Prostate gland (tissue), 2 donors: ENCODE measurements at regions not wholly inside any gene's neighbourhood (a gene's known extent, or its start where the extent isn't known, plus 50 kb on each side); places are given as distances from the start of the nearest gene placed in this dataset.

ENCODE experiments used
- POLR2A ChIP-seq: fragments of 450-650 bp; IDR thresholded peaks from one replicate; pipeline ENCODE4 v1.6.1; 2016; ENCODE audit warnings: antibody characterized with exemption, mild to moderate bottlenecking
- POLR2AphosphoS5 ChIP-seq: sonication (generic); formaldehyde crosslinking; IDR thresholded peaks from one replicate; pipeline ENCODE4 v1.6.1; 2017; ENCODE audit warnings: antibody characterized with exemption
- TF ChIP-seq, protein P1 (sequence below), 4 experiments: fragments of 200-600 bp in 2 of 4; fragments of 450-650 bp in 2 of 4; sonication (generic) in 2 of 4; IDR thresholded peaks; 1 replicate in 3 of 4; 2 replicates in 1 of 4; pipeline ENCODE4 v1.5.1; 2016 to 2019; ENCODE audit warnings: antibody characterized with exemption in 4 of 4, mild to moderate bottlenecking in 2 of 4, moderate library complexity in 2 of 4

DNA sequence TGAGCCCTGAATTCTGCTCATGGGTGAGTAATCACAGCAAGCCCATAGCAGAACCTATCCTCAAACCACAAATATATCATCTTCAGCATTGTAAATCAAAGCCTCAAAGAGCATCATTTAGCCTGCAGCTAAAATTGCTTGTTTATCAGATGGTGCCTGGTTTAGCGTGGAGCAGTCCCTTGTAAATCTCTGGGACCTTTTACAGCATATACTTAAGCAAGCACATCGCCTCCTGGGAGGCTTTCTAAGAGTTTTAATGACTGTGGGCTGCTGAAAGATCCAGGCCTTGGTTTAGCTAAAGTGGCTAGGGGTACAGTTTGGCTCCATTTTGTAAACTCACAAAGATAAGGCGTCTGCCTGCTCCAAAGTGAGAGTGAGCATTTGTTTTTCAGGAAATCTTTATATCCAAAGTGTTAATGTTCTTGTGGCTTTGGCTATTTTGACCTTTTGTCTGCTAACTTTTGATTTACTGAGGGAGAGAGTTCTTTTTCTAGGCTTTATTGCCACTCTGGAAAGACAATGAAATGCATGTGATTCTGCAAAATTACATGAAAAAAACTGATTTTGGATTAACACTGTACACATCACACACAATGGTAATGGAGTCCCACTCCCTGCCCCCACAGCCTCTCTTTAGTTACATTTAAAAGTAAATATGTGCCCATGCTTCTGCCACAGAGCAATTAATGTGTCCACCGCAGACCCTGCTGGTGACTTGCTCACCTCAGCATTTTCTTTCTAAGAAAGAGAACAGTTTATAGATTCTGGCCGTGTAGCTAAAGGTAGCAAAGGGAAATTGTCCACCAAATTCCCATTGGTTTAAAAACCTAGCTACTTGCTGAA, 194.8 kb downstream of the LNPK start:
- TF ChIP-seq POLR2A (no peak), POLR2AphosphoS5 (no peak)
- TF ChIP-seq, protein P1, sequence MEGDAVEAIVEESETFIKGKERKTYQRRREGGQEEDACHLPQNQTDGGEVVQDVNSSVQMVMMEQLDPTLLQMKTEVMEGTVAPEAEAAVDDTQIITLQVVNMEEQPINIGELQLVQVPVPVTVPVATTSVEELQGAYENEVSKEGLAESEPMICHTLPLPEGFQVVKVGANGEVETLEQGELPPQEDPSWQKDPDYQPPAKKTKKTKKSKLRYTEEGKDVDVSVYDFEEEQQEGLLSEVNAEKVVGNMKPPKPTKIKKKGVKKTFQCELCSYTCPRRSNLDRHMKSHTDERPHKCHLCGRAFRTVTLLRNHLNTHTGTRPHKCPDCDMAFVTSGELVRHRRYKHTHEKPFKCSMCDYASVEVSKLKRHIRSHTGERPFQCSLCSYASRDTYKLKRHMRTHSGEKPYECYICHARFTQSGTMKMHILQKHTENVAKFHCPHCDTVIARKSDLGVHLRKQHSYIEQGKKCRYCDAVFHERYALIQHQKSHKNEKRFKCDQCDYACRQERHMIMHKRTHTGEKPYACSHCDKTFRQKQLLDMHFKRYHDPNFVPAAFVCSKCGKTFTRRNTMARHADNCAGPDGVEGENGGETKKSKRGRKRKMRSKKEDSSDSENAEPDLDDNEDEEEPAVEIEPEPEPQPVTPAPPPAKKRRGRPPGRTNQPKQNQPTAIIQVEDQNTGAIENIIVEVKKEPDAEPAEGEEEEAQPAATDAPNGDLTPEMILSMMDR (IDR thresholded peaks at IDR 0.05) = no peak
